GM18873 (cell line): ENCODE measurements at regions not wholly inside any gene's neighbourhood (a gene's known extent, or its start where the extent isn't known, plus 50 kb on each side); places are given as distances from the start of the nearest gene placed in this dataset.

Experiments used
- ATAC-seq: cut with Tn5 transposase; IDR thresholded peaks from one replicate; pipeline ENCODE4 v1.9.1; 2021; ENCODE audit warnings: mild to moderate bottlenecking, moderate library complexity, moderate number of reproducible peaks; ENCODE audit not compliant: unreplicated experiment, low FRiP score

DNA sequence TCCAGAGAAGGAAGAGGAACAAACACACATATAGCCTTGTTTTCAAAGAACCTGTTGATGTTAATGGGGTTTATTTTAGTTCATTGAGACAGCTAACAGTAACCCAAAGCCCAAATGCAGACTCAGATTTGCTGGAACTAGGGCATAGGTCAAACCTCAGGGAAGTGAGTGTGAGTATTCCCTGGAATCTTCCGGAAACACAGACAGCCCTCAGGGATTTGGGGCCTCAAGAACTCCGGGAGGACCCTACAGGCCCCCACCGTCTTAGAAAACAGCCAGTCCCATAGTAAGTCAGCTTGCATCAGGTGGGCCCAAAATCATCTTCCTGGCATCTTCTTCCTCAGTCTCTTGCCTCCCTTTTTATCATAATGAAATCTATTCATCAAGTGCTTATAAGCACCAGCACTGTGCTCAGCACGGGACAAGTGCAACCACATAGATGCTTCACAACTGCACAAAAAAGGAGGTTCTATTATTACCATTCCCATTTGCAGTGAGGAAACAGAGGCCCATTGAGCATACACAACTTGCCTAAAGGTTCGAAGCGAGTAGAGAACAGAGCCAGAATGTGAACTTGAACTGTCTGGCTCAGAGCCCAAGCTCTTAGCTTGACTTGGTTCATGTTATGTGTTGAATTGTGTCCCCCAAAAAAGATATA lies 50.2 kb upstream of the BCL11A start:
- ATAC-seq = no peak

DNA sequence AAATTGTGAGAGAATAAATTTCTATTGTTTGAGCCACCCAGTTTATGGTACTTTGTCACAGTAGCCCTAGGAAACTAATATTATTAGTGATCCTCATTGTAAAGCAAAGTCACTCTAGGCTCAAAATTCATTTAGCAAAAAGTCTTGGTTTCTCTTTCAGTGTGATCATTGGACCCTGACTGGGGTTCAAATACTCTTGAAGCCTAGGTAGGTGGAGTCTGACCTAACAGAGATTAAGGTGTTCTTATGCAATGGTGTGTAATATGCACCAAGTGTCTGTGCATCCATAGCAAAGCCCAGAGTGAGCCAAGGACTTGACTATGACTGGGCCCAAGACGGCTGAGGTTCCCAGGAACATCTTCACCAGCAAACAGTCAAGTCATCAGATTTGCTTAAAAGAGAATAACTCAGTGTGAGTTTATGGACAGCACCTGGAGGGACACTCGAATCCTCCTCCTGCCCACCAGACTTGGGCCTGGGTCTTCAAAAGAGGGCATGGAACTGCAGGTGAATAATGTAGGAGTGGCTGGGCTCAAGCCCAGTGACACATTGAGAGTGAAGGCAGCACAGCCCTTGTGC lies 51.1 kb upstream of the BCL11A start:
- ATAC-seq = no peak

DNA sequence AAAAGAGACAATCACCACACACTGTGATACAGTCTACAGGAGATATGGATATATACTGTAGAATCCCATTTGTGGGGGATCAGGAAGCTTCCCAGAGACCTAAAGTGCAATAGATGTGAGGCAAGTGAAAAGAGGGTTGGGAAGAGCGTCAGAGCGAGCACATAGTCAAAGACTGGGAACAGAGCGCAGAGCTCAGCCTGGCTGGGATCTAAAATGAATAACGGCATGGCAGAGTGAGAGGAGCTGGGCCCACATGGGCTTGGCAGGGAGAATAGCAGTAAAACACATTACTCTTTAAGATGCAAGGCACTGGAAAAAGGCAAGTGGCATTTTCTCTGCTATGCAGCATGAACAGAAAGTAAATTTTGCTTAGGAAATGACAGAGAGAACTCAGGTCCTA lies 52.4 kb upstream of the BCL11A start:
- ATAC-seq = no peak

DNA sequence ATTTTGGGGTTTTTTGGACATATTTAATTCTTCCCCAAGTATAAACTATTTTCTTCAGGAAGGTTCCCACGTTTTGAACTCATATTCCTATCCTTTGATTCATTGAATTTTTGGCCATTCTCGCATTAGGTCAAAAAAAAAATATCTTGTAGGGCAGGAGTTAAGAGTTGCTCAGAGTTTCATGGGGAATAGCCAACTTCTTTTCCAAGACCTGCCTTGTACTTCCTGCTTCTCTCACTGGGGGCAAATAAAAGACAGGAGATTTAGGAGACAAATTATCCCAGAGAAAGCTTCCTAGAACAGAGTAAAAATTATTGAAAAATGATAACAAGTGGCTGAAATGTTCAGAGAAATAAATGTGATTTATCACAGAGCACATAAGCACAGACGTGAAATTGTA lies 55.2 kb upstream of the BCL11A start:
- no peak for ATAC-seq

DNA sequence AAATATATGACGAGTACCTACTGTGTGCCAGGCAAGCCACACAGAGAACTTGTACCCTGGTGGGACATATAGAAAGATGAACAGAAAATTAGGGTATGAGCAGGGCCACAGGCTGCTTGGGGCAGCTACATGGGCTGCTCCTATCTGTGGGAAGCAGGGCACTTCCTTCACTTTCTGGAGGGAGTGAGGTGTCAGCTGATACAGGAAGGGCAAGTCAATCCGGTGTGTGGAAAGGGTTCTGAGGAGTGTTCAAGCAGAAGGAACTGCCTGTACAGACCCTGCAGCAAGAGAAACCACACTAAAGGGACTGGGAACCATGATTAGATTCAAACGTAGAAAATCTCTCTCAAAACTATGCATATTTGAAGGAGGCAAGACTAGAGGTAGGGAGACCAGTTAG lies 58.6 kb upstream of the BCL11A start:
- ATAC-seq = no peak

DNA sequence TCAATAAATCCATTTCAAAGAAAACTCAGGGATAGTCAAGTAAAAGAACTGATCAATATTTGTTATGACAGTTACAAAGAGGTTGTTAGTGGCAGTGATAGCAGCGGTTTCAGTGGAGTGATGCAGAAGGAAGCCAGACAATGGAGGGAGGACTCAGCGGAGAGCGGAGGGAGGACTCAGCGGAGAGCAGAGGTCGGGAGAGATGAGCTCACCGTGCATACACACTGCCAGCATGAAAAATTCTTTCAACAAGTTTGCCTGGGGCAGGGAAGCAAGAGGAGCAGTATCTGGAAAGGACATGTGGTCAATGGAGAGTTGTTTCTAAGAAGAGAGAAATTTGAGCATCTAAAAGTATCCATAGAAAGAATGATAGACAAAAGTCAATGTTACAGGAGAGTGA lies 60.9 kb upstream of the BCL11A start:
- no peak for ATAC-seq

DNA sequence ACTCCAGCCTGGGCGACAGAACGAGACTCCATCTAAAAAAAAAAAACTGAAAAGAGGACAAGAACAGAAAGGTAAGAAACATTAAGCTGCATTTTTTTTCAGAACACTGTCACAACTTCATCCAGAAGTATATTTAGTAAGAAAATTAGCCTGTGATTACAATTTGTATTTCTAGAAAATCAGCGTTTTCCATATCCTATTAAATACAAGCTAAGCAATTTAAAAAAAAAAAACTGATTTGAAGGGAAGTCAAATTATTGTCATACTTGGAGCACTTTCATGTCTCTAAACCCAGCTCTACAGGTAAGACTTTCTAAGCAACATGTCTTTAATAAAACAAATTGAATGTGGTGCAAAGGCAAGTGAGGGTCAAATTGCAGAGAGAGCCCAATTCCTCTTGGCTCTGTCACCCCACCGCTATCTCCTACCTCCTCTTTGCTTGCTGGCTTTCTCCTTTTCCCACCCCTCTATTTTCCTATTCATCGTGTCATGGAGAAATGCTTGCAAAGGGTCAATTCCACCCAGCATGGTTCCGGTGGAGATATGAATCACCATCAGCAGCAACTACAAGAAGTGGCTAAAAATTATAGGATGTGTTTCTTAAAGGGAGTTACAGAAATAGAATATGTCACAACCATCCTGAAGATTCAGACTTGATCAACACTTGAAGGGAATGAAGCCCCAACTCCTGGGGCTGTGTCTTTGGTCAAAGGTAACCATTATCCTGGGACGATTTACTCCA lies 68.4 kb upstream of the BCL11A start:
- no peak for ATAC-seq

DNA sequence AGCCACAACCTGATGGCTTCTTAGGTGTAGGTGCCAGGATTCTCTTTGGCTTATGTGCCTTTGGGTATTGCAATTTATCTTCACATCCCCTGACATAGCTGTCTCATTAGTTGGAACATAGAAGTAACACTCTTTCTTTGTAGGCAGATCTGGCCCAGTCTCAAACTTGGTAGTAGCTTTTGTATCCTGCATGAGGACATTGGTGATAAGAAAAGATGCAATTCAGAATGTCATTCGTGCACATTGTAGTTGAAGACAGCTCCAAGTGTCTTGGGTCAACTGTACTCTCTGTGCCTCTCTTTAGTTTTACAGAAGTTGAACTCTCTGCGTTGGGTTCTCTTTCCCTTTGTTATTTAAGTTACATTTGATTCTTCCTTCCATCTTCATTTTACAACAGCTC lies 69.6 kb upstream of the BCL11A start:
- no peak for ATAC-seq

DNA sequence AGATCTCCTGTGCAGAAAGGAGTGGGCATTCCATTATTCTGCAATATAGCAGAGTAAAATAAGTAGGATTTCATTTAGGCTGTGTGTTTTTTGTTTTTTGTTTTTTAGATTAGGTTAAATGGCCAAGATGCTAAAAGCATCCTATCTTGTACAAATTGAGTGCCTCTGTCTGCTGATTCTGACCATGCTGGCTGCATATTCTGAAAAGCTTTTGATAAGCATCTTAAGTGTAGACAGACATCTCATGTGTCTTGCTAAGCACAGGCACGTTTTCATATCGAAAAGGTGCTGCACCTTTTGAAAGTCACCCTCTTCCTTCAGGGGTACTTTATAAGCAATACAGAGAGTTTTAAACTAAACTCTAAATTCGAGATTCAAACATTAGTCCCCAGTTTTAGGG lies 74.0 kb upstream of the BCL11A start:
- ATAC-seq = no peak

DNA sequence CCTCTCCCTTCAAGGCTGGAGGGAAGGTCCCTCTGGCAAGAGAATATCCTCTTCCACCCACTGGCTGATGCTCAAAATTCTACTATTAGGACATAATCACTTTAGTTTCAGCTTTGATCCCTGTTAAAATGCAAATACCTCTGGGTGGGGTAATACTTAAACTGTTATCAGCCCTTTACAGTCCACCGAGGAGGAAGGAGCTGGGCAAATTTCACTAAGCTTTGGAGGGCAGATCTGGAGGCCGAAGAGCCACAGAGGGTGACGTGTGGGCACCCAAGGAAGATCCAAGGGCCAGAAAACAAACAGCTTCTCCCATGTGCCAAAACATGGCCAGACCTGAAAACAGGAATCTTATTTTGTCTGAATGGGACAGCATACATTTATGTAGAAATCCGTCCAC lies 74.6 kb upstream of the BCL11A start:
- ATAC-seq = no peak

DNA sequence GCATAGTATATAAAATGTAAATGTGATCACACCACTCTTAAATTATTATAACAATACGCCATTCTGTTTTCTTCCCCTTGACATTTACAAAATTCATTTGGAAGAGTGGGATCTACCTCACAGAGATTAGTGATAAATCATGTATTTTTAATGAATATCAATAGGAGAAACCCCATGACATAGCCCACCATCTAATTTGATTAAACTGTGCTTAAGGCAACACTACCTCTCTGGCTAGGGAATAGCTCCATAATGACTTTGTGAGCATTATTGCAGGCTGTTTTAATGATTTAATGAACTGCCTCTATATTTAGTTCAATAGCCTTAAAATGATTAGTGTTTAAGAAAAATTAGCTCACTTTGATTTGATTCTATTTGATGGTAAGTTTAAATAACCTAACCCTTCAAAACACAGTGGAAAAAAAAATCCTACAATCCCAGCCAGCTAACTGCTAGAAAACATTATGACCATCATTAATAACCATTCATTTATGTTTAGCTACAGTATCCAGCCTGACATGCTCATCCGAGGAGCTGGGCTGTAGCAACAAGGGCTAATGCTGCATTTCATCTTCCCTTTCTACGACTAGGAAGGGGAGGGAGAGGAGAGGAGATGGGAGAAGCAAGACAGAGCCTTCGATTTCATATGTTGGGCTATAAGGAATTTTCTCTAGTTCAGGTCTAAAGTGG lies 75.3 kb upstream of the BCL11A start:
- no peak for ATAC-seq

DNA sequence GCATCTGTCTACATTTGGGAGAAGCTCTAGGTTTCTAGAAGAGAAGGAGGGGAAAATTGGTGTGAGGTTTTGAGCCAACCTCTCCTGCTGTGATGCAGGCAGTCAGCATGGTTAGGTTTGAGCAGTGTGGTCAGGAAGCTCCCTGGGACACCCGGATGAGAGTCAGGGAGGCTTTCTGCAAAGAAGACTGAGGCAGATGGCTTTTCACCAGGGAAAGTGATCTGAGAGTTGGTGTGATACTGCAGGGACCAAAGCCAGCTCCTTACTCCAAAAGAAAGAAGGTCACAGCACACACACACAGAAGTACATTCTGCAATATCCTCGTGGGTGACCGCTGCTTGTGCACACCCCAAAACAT lies 75.8 kb upstream of the BCL11A start:
- ATAC-seq = no peak

DNA sequence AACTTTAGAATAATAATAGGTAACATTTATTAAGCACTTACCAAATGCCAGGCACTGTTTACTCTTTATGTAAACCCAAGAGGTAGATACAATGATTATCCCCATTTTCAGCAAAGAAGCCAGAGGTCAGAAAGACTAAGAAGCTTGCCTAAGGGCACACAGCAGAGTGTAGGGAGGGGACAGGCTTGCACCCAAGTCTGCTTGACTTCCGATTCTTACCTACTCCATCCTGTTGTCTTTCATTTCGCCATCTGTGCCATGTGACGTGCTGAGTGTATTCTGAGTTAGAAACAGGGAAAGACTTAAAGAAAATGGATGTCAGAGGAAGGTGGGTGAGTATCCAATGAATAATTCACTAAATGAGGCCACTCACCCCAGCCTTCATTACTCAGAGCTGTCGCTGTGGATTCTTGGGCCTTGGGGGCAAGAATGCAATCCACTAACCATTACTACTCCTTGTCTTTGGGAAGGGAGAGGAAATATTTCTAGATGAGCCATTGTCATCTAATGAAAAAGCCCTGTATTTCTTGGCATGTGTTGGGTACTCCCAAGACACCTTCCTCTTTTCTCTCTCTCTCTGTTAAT lies 76.4 kb upstream of the BCL11A start:
- ATAC-seq = no peak

DNA sequence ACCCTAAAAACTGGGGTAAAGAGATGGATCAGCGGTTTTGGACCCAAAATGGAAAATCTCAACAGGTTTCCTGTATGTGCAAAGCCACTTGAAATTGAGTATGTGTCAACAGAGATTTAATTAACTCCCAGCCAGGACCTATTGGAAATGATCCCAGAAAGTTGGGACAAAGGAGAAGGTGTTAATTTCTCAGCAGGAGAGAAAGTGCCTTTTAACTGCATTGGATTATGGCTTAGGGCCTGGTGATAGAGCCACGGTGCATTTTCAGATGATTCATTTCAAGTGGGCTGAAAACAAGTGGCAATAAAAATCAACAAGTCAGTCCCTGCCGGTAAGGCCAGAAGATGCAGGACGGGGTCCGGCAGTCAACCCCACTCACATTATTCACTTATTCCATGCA lies 80.2 kb upstream of the BCL11A start:
- no peak for ATAC-seq

DNA sequence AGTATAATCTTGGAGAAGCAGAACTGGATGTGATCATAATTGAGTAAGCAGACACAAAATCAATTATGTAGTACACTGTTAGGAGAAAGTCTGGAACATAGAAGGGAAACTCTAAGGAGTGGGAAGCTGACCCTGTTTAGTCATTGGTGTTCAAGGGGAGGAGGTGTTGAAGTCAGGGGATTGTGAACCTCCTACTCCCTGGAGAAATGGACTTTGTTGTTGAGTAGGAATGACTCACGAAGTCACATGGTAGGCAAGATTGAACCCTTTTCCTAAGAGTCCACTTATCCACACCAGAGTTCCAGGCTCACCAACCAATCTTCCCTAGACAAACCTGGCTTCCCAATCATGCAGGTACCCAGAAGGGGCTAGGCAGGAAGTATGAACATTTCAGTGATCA lies 81.0 kb upstream of the BCL11A start:
- ATAC-seq = no peak

DNA sequence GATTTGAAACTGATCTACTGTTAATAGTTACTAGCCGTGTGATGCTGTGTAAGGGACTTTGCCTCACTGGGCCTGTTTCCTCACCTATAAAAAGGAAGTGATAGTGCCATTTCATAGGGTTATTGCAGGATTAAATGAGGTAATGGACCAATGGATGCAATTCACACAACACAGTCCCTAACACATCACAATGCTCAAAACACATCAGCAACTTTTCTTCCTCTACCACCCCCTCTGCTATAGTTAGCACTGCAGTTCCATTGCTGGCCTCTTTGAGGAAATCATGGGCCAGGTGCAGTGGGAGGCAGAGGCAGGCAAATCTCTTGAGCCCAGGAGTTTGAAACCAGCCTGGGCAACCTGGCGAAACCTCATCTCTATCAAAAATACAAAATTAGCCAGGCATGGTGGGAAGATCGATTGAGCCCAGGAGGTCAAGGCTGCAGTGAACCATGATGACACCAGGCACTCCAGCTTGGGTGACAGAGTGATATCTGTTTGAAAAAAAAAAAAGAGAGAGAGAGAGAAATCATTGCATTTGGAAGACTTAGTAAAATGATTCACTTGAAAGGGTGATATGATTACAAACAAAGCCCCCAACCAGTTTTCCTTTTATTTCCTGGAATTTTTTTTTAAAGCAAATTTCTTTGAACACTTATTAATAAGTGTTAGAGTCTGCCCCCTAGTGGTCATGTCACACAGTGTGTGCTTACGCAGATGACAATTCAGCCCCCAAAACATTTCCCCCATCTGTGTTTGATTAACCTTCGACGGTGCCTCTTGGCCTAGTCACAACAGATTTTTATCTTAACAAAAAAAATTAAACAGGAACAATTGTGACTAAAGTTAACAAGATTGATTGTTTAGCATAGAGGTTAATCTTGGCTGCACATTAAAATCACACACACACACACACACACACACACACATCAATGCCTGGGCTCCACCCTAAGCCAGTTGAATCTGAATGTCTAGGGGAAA lies 88.6 kb upstream of the BCL11A start:
- peak; percentile 63 for ATAC-seq

DNA sequence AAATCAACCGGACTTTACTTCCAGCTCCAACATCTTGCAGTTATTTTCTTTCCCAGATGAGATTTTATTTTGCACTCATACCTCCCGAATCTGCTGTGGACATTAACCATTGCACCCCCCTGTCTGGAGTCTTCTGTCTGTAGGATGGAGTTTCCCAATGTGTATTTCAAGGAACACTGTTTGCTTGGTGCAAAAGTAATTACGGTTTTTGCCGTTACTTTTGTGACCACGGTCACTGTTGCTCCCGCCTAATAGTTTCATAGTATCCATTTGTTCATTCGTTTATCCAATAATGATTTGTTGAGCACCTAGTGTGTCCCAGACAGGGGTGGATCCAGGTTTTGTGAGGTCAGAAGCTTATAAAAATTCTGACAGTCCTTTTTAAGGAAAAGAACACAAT lies 90.3 kb upstream of the BCL11A start:
- ATAC-seq = no peak

DNA sequence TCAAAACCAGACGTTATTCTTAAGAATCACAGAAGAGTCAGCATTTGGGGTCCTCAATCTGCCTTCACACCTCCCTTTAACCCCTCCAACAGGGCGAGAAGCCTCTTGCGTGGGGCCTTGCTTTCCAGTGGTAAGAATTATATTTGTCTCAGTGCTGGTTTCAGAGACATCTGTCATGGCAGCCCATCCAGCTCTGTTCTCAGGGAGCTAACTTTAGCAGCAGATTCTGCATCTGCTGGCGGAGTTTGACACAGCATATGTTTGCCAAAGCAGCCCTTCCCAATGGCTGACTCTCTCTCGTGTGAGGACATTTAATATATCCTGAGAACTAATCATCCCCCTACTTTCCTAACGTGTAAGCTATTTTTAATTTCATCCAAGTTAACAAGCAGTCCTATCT lies 91.5 kb upstream of the BCL11A start:
- no peak for ATAC-seq

DNA sequence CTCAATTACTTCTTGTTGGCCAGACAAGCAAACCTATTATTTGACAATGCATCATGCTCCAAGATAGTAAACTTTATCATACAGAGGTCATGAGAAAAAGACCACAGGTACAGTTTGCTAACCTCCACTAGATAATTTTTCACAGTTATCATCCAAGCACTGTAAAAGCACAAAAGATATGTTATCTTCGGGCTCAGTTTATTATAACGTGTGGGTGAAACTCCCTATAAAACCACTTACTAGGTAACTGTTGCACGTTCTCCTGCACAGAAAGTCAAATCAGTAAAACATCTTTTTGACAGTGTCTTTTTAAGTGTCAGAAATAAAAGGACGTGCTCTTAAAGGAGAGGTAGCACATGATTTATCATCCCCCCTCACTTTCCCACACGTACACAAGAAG lies 94.7 kb upstream of the BCL11A start:
- ATAC-seq = no peak

DNA sequence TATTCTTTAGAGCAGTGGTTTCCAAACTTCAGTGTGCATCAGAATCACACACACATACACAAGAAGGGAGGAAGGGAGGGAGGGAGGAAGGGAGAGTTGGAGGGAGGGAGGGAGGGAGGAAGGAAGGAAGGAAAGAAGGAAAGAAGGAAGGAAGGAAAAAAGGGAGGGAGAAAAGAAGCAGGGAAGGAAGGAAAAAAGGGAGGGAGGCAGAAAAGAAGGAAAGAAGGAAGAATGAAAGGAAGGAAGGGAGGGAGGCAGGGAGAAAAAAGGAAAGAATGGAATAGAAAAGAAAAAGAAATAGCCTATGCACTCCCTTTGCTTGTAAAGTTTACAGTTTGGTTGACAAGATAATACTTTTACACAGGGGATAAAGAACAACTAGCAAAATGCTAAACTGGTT lies 96.3 kb upstream of the BCL11A start:
- no peak for ATAC-seq
